ENCODE measurements at regions not wholly inside any gene's neighbourhood (a gene's known extent, or its start where the extent isn't known, plus 50 kb on each side); places are given as distances from the start of the nearest gene placed in this dataset.

DNA sequence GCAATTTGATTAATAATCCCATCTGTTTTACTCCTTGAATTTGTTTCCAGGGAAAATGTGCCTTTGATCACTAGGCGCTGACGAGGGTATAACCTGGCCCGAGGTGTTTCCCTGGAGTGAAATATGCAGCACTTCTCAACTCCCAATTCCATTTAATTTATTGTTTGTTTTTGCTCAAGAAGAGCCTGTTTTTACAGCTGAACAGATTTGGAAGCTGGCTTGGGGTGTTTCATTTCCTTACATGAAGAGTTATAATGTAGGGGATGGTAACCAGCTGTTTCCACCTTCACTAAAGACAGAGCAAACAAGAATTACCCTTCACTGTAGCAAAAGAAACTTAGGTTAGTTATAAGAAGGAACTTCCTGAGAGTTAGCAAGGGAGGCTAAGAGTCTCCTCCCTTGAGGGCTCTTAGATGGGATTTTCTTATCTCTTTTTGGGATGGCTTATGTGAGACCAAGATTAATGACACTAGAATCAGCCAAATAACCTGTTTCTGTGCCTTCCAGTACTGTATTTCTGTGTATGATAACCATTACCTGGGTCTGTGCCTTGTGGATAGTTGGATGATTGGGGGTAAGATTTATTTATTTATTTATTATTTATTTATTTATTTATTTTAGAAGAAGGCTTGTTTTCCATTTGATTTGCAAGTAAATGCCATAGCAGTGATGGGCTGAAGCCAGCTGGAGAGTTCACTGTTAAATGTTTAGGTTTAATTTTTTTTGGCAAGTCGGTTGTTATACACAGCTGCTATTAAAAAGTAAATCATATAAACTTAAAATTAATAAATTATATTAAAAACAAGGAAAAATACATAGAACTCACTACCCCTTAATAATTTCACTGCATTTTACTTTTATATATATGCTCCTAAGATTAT lies 162.2 kb upstream of the BMP2 start:
- no peaks in the 10 kb centered on the region for H3K9me3 ChIP-seq
- no peaks in the 10 kb centered on the region for H3K36me3 ChIP-seq (replicated peaks in 1 of 2; ENCODE audit: control insufficient read depth in 1 of 2, insufficient read depth in 2 of 2, low read length in 1 of 2)
- no peak overlapping the region for H3K4me3 ChIP-seq (ENCODE audit: low read depth in 2 of 2, low read length in 1 of 2)
- DNase-seq = no peak
- 26% methylated on average over 4 of the region's 4 CpGs for WGBS (ENCODE audit: low lambda C conversion rate)
- H3K4me1 ChIP-seq (ENCODE audit: control insufficient read depth in 1 of 2, insufficient read depth in 2 of 2, low read depth in 1 of 2, low read length in 1 of 2) = no peaks in the 10 kb centered on the region
- CTCF ChIA-PET = no interaction called here
- no peaks in the 10 kb centered on the region for H3K27me3 ChIP-seq (ENCODE audit: insufficient read depth)
- H3K9ac ChIP-seq = no peak overlapping the region
- H3K9me2 ChIP-seq = no peaks in the 10 kb centered on the region
- no peak overlapping the region for H3K27ac ChIP-seq (ENCODE audit: low read depth in 2 of 2, low read length in 1 of 2)
- no peak for TF ChIP-seq JUND (IDR thresholded peaks at IDR 0.05)
- no peak for TF ChIP-seq TAF1 (IDR thresholded peaks at IDR 0.05; ENCODE audit: borderline replicate concordance, low read depth, low read length)
- no peak for TF ChIP-seq ELF1 (IDR thresholded peaks at IDR 0.05)
- TF ChIP-seq TCF12 (IDR thresholded peaks at IDR 0.05) = no peak
- TF ChIP-seq, protein P1, sequence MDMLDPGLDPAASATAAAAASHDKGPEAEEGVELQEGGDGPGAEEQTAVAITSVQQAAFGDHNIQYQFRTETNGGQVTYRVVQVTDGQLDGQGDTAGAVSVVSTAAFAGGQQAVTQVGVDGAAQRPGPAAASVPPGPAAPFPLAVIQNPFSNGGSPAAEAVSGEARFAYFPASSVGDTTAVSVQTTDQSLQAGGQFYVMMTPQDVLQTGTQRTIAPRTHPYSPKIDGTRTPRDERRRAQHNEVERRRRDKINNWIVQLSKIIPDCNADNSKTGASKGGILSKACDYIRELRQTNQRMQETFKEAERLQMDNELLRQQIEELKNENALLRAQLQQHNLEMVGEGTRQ (IDR thresholded peaks at IDR 0.05; ENCODE audit: borderline replicate concordance, low read depth, low read length) = no peak
- TF ChIP-seq, protein P2, sequence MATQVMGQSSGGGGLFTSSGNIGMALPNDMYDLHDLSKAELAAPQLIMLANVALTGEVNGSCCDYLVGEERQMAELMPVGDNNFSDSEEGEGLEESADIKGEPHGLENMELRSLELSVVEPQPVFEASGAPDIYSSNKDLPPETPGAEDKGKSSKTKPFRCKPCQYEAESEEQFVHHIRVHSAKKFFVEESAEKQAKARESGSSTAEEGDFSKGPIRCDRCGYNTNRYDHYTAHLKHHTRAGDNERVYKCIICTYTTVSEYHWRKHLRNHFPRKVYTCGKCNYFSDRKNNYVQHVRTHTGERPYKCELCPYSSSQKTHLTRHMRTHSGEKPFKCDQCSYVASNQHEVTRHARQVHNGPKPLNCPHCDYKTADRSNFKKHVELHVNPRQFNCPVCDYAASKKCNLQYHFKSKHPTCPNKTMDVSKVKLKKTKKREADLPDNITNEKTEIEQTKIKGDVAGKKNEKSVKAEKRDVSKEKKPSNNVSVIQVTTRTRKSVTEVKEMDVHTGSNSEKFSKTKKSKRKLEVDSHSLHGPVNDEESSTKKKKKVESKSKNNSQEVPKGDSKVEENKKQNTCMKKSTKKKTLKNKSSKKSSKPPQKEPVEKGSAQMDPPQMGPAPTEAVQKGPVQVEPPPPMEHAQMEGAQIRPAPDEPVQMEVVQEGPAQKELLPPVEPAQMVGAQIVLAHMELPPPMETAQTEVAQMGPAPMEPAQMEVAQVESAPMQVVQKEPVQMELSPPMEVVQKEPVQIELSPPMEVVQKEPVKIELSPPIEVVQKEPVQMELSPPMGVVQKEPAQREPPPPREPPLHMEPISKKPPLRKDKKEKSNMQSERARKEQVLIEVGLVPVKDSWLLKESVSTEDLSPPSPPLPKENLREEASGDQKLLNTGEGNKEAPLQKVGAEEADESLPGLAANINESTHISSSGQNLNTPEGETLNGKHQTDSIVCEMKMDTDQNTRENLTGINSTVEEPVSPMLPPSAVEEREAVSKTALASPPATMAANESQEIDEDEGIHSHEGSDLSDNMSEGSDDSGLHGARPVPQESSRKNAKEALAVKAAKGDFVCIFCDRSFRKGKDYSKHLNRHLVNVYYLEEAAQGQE (IDR thresholded peaks at IDR 0.05; ENCODE audit: low read depth, low read length) = no peak
- no peak overlapping the region for H3K4me2 ChIP-seq
- H2AFZ ChIP-seq (ENCODE audit: low read depth) = no peak overlapping the region
- no peaks in the 10 kb centered on the region for H4K20me1 ChIP-seq (ENCODE audit: insufficient read depth)
- H3K79me2 ChIP-seq (ENCODE audit: insufficient read depth) = no peaks in the 10 kb centered on the region
- POLR2A ChIA-PET = no interaction called here
- H3F3A ChIP-seq (replicated peaks; ENCODE audit: insufficient read depth) = no peaks in the 10 kb centered on the region

DNA sequence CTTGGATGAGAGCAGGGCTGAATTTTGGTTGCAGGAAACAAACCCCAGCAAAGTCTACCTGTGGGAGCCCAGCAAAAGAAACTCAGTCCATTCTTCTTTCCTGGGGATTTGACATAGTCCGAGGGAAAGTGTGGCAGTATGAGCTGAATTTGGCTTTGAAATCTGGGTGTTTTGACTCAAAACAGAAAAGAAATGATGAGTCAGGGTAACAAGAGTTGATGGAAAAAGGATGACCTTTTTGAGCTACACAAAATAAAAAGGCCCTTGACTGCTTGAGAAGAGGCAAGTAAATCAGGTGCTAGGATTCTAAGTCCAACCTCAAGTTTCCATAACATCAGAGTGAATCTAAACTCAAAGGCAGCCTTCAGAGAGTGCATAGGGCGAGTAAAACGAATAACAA lies 163.3 kb upstream of the BMP2 start:
- WGBS (ENCODE audit: low lambda C conversion rate) = 0% methylated on average over 3 of the region's 3 CpGs
- Histone ChIP-seq H3K4me2 (no peak overlapping the region), H3K9me3 (no peaks in the 10 kb centered on the region), H3K79me2 (ENCODE audit: insufficient read depth) (no peaks in the 10 kb centered on the region), H3K27ac (ENCODE audit: low read depth in 2 of 2, low read length in 1 of 2) (no peak overlapping the region), H4K20me1 (ENCODE audit: insufficient read depth) (no peaks in the 10 kb centered on the region), H3K27me3 (ENCODE audit: insufficient read depth) (no peaks in the 10 kb centered on the region), H2AFZ (ENCODE audit: low read depth) (no peak overlapping the region), H3K9me2 (no peaks in the 10 kb centered on the region), H3K4me1 (ENCODE audit: control insufficient read depth in 1 of 2, insufficient read depth in 2 of 2, low read depth in 1 of 2, low read length in 1 of 2) (no peaks in the 10 kb centered on the region), H3K4me3 (ENCODE audit: low read depth in 2 of 2, low read length in 1 of 2) (no peak overlapping the region), H3F3A (replicated peaks; ENCODE audit: insufficient read depth) (no peaks in the 10 kb centered on the region), H3K36me3 (replicated peaks in 1 of 2; ENCODE audit: control insufficient read depth in 1 of 2, insufficient read depth in 2 of 2, low read length in 1 of 2) (no peaks in the 10 kb centered on the region), H3K9ac (no peak overlapping the region)
- ChIA-PET POLR2A (no interaction called here), CTCF (no interaction called here)
- DNase-seq = no peak
- TF ChIP-seq RFX5 (IDR thresholded peaks at IDR 0.05; ENCODE audit: low read length) = no peak

All from SK-N-SH (cell line).